Stimulated activated CD4-positive, alpha-beta T cell treated with anti-CD3 and anti-CD28 coated beads, Interleukin-4, amount 100 ng/mL, for 24 hours (primary cell): ENCODE measurements at regions not wholly inside any gene's neighbourhood (a gene's known extent, or its start where the extent isn't known, plus 50 kb on each side); places are given as distances from the start of the nearest gene placed in this dataset.
"Not testable (repeated sequence)": the region's sequence is repeated elsewhere in the genome, so short reads cannot be mapped to it uniquely, and the experiment has no call there.

ENCODE experiments used
- DNase-seq: peaks from one replicate; pipeline ENCODE4 v3.0.0-alpha.2; 2020

GRCh38 chr6:105874835-105875626 is 211.1 kb upstream of the PRDM1 start:
- DNase-seq = no peak

DNA sequence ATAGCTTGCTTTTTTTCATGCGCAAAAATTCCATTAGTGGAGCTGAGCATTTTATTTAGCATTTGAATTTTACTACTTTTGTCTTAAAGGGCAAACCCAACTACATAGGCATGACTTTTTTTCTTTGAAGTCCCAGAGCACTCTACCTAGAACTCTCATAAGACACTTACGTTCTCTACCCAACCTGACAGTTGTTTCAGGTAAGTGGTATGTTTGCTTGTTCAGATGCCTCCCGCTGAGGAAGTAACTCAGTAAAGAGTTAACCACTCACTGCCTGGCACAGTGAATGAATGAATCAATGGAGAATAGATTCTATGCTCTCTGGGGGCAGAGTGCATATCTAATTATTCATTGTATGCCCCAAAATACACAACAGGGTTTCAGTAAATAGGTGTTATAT is 212.3 kb upstream of the PRDM1 start:
- DNase-seq = no peak

- no peak for DNase-seq
These were observed 212.9 kb upstream of the PRDM1 start for GRCh38 chr6:105873211-105873704.

- DNase-seq = no peak
These were observed 213.9 kb upstream of the PRDM1 start for GRCh38 chr6:105872249-105872648.

DNA sequence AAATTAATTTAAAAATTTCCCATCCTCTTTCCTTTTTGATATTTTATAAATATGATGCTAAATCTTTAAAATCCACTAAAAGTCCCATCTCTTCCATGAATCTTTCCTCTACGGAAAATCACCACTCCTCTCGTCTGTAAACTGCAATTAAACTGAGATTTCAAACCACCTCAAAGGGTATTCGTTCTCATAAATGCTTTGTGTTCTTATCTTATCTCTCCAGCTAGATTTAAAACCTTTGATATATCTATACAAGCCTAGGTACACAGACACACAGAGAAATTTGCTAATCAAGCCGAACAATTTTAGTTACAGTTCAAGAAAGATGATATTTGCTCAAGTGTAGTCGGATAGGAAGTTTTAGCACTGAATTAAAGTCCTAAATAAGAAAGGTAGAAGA is 214.6 kb upstream of the PRDM1 start:
- DNase-seq = no peak

DNA sequence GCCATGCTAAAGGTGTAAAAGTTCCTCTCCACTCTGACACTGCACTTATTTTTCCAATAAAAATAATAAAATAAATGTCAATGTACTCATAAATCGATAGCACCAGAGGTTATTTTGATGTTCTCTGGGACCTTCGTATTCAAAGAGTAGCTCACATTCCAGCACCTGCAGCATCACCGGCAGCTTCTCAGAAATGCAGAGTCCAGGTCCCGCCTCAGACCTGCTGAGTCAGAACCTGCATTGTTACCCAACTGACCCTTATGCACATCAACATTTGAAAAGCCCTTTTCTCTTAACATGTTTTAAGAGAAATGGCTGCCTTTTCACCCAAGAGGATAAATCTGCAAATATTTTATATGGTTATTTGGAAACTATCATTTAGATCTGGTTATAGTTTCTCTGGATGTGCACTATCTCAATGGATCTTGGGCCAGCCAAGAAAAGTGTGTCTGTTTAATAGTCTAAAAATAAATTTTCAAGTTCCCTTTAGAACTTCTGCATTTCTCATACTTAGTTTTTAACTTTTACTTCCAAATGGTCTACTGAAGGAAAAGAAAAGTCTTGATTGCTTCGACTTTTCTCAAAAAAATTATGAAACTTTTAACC is 216.2 kb upstream of the PRDM1 start:
- DNase-seq = no peak

DNA sequence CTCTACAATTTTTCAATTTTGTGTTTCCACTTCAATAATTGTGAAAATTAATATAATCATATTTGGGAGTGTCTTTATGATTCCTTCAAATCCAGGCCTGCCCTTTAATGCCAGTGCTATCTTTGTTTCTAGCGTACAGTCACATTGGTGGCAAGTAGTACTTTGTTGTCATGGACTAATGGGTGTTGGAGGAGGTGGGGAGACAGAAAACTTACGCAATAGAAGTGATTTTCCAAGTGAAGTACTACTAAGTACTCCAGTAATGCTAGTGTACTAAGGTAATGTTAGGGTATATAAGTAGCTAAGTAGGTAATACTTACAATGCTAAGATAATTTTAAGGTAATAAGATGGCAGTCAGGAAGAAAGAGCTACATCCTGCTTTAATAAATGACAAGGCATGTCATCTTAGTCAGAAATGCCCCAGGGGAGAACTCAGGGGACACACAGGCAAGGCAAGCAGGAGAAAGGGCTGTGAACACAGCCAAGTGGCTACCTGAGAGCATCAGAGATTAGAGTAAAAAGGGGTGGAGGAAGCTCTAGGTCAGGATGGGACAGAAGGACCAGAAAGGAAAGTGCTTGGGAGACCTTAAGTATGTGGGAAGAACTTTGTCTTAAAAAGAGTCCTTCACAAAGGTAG is 217.2 kb upstream of the PRDM1 start:
- DNase-seq = no peak

DNA sequence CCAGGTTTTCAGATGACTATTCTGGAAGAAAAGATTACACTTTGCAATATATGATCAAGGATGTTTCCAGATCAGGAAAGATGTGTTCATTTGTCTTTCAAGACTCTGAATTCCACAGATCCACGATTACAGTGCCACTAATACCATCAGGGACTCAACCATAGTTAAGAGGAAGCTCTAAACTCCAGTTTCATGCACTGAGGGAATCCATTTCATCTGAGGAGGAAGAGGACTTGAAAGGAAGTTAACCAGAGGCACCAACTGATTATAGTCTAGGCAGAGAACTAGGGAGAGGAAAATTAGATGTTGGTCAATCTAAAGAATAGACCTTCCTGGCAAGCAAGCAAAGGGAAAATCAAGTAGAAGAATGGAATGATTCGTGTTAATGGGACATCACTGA is 218.3 kb upstream of the PRDM1 start:
- no peak for DNase-seq

- DNase-seq = no peak
These were observed 218.9 kb upstream of the PRDM1 start for GRCh38 chr6:105867277-105867676.

DNA sequence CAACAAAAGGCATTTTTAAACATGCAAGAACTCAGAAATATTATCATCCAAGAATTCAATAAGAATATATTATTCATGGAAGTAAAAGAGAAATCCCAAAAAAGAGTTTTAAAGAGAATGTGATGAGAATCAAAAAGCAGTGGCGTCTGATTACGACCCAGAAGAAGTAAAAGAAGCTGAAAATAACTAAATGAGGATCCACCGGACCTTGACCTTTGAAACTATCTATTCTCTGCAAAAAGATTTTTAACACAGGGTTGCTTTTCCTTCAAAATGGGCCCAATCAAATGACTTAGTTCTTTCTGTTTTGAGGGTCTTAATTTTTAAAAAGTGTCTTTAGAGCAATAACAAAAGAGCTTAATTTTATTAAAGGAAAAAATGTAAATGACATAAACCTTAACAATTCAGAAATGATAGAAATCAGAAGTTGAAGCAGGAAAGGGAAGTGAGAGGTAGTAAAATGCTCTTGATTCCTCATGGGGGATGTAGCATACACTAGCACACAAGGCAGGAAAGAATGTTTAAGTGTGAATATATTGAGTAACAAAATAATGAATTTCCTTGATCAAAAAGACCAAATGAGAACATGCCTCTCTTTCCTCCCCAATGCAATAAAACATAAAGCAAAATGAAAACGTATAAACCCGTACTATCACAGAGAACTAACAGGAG is 223.1 kb upstream of the PRDM1 start:
- no peak for DNase-seq

- DNase-seq = not testable (repeated sequence)
These were observed 225.2 kb upstream of the PRDM1 start for GRCh38 chr6:105860927-105861326.

- no peak for DNase-seq
These were observed 226.7 kb upstream of the PRDM1 start for GRCh38 chr6:105859457-105859856.

GRCh38 chr6:105858639-105859038 is 227.5 kb upstream of the PRDM1 start:
- DNase-seq = not testable (repeated sequence)

DNA sequence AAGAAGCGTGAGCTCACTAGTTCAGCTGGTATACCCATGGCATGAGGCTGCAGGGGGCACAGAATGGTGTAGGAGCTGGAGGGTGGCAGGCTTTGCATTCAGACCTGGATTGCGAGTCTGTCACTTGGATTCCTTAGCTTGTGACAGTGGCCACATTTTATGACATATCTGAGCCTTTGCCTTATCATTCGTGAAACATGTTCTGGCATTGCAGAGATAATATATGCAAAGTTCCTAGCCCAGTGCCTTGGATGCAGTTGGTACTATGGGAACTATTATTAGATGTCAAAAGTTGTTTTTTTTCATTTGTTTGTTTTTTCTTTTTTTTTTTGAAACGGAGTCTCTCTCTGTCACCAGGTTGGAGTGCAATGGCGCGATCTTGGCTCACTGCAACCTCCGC is 230.7 kb upstream of the PRDM1 start:
- no peak for DNase-seq

DNA sequence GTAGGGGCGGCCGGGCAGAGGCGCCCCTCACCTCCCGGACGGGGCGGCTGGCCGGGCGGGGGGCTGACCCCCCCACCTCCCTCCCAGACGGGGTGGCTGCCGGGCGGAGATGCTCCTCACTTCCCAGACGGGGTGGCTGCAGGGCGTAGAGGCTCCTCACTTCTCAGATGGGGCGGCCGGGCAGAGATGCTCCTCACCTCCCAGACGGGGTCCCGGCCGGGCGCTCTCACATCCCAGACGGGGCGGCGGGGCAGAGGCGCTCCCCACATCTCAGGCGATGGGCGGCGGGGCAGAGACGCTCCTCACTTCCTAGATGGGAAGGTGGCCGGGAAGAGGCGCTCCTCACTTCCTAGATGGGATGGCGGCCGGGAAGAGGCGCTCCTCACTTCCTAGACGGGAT is 232.2 kb upstream of the PRDM1 start:
- DNase-seq = not testable (repeated sequence)

DNA sequence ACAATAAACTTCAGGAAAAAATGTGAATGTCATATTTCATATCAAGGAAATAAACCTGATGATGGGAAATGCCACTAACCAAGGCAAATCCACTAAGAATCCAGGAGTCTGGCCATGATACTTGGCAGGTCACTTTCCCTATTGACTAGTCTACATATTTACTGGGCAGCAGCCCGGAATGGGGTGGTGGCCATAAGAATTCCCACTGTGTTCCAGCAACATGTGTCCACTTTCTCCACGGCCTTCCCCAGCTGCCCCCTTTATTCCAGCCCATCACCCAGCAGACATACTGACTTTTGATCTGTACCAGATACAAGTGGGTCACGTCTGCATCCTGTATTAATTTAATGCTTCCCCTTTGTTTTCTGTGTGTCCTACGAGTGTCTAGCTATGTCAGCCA is 234.5 kb upstream of the PRDM1 start:
- DNase-seq = no peak

DNA sequence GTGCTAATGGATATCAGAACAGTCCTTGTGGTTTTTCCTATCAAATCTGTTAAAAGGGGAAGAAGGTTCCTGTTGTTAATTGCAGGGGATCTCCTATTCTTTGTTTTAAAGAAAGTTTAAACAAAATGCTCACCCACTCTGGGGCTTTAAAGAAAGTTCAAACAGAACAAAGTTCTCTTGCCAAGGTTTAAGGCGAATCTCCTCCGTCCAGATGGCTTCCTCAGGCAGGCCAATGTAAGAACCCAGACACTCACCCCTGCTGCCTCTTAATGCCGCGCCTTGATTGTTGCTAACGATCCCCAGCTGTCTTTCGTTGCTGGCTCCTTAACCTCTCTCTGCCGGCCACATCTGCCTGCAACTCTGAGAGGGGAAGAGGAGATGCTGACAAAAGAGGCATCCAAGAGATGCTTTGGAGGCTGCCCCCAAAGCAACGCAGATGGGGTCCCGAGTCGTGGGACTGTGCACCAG is 235.0 kb upstream of the PRDM1 start:
- no peak for DNase-seq

GRCh38 chr6:105850261-105851112 is 235.6 kb upstream of the PRDM1 start:
- DNase-seq = no peak

DNA sequence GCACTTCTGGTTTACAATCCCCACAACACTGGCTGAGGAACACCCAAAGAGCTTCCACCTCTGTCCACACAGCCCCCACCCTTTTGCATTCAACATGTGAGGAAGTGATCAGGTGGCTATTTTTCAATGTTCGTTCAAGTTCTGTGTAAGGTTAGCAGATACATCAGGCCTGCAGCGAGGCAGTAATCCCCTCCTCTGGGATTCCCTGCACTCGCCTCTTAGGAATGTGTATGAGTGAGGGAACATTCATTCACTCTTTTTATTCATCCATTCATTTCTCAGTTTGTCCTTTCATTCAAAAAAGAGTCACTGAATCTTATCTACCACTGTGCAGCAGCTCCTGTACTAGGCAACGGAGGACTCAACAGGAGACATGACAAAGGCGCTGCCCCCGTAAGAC is 236.4 kb upstream of the PRDM1 start:
- DNase-seq = no peak

DNA sequence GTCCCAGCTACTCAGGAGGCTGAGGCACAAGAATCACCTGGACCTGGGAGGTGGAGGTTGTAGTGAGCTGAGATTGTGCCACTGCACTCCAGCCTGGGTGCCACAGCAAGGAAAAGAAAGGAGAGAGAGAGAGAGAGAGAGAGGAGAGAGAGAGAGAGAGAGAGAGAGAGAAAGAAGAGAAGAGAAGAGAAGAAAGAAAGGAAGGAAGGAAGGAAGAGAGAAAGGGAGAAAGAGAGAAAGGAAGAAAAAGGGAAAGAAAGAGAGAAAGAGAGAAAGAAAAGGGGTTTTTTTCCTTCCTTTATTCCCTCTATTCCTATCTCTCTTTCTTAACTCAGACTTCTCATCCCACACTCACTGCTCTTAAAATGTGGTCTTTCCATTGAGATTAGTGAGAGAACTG is 238.7 kb upstream of the PRDM1 start:
- no peak for DNase-seq

DNA sequence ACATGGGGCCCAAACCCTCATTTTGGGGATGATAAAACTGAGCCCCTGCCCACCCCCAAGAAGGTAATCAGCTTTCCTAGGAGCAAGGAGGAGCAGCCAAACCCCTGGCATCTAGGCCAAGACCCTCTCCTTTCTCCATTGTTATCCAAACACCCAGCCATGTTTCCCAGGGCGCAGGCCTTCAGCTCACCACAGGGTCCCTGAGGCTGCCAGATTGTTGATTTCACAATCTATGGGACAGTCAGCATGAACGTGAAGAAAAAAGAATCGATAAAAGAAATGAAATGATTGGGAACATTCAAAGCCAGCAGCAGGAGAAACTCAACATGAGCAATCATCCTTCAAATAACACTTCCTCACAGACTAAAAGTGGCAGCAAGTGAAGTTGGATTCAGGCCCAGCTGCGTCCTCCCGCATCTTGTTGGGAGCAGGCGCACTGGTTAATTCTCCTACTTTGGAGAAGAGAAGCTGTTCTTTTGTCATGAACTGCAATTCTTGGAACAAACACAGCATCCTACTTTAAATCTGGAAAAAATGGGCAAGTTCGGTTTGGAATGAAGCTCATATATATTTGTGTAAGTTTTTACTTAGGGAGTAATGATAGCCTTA is 241.8 kb upstream of the PRDM1 start:
- DNase-seq = no peak

DNA sequence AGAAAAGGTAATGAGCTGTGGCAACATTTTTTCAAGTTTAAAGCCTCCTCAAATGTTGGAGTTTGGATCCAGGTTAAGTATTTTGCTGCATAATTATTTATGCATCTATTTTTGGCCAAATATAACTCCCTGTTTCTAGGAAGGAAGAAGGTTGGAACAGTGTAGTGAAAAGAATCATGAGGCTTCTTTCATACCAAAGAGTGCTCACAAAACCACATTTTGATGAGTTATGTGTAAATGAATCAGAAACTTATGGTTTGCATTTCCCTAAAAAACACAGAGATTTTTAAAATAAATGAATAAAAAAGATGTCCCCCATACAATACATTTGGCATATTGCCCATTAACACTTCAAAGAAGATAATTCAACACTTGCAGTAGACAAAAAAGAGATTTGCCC is 246.9 kb upstream of the PRDM1 start:
- DNase-seq = no peak
